IMR-90 (cell line): ENCODE measurements at regions not wholly inside any gene's neighbourhood (a gene's known extent, or its start where the extent isn't known, plus 50 kb on each side); places are given as distances from the start of the nearest gene placed in this dataset.

Experiments
- CHD1 ChIP-seq: IDR thresholded peaks from 2 replicates; pipeline ENCODE4 v1.6.1; 2012; ENCODE audit warnings: low read depth, low read length, improper control_type of control experiment
- CTCF ChIP-seq: conservative IDR thresholded peaks from 2 replicates; pipeline ENCODE4 v1.5.1; 2012; ENCODE audit warnings: mild to moderate bottlenecking, low read depth, low read length, improper control_type of control experiment
- ELK1 ChIP-seq: fragments of 150-350 bp; IDR thresholded peaks from 2 replicates; pipeline ENCODE4 v1.6.1; 2016; ENCODE audit warnings: low read depth, mild to moderate bottlenecking, low read length, moderate library complexity, borderline replicate concordance
- POLR2A ChIP-seq: IDR thresholded peaks from 2 replicates; pipeline ENCODE4 v1.6.1; 2012; ENCODE audit warnings: mild to moderate bottlenecking, low read depth, low read length
- RAD21 ChIP-seq: IDR thresholded peaks from 2 replicates; pipeline ENCODE4 v1.6.1; 2012; ENCODE audit warnings: low read length, improper control_type of control experiment
- TF ChIP-seq, protein P1 (sequence below): fragments of 150-350 bp; IDR thresholded peaks from 2 replicates; pipeline ENCODE4 v1.6.1; 2017; ENCODE audit warnings: mild to moderate bottlenecking, antibody characterized with exemption, low read length, low read depth

GRCh38 chr3:69585472-69585871 is 153.8 kb upstream of the MITF start:
- TF ChIP-seq, protein P1, sequence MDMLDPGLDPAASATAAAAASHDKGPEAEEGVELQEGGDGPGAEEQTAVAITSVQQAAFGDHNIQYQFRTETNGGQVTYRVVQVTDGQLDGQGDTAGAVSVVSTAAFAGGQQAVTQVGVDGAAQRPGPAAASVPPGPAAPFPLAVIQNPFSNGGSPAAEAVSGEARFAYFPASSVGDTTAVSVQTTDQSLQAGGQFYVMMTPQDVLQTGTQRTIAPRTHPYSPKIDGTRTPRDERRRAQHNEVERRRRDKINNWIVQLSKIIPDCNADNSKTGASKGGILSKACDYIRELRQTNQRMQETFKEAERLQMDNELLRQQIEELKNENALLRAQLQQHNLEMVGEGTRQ, result no peak
- TF ChIP-seq CTCF (no peak), POLR2A (no peak), CHD1 (no peak), RAD21 (no peak), ELK1 (no peak)
